ENCODE measurements at regions not wholly inside any gene's neighbourhood (a gene's known extent, or its start where the extent isn't known, plus 50 kb on each side); places are given as distances from the start of the nearest gene placed in this dataset.

DNA sequence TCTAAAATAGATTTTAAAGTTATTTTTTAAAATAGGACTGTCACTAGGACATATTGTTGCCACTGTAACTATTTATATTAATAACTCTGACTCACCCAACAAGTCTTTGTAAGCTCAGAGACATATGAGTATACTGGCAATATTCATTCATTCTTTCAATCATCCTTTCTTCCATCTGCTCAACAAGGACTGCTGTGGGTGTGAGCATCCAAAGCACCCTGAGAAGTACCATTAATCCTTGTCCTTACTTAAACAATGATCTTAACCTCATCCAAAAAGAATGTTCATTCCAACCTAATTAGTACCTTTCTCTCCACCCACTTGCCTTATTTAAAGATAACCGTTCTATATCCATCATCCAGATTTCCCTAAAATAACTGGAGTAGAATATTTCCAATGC lies 94.2 kb upstream of the PPP2R3A start:
- Histone ChIP-seq H2AFZ (ENCODE audit: low read length) (no peak overlapping the region), H3K27ac (ENCODE audit: low read depth, low read length) (no peak overlapping the region)

DNA sequence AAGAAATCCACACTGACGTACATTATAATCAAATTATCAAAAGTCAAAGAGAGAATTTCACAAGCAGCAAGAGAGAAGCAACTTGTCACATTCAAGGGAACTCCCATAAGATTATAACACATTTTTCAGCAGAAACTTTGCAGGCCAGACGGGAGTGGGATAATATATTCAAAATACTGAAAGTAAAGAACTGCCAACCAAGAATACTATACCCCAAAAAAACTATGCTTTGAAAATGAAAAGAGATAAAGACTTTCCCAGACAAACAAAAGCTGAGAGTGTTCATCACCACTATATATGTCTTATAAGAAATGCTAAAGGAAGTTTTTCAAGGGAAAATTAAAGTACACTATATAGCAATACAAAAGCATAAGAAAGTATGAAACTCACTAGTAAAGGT lies 91.5 kb upstream of the PPP2R3A start:
- no peaks in the 10 kb centered on the region for H3K9me3 ChIP-seq (ENCODE audit: low read depth, low read length)
- no peaks in the 10 kb centered on the region for H3K4me1 ChIP-seq (ENCODE audit: insufficient read depth, low read length)
- TF ChIP-seq, protein P1, sequence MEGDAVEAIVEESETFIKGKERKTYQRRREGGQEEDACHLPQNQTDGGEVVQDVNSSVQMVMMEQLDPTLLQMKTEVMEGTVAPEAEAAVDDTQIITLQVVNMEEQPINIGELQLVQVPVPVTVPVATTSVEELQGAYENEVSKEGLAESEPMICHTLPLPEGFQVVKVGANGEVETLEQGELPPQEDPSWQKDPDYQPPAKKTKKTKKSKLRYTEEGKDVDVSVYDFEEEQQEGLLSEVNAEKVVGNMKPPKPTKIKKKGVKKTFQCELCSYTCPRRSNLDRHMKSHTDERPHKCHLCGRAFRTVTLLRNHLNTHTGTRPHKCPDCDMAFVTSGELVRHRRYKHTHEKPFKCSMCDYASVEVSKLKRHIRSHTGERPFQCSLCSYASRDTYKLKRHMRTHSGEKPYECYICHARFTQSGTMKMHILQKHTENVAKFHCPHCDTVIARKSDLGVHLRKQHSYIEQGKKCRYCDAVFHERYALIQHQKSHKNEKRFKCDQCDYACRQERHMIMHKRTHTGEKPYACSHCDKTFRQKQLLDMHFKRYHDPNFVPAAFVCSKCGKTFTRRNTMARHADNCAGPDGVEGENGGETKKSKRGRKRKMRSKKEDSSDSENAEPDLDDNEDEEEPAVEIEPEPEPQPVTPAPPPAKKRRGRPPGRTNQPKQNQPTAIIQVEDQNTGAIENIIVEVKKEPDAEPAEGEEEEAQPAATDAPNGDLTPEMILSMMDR (IDR thresholded peaks at IDR 0.05; ENCODE audit: extremely low read depth, low read depth, low read length), result no peak
- no peak overlapping the region for H3K27ac ChIP-seq (ENCODE audit: low read depth, low read length)
- H3K27me3 ChIP-seq (ENCODE audit: insufficient read depth, low read length), result no peaks in the 10 kb centered on the region
- H4K20me1 ChIP-seq (ENCODE audit: insufficient read depth, low read length), result no peaks in the 10 kb centered on the region
- H2AFZ ChIP-seq (ENCODE audit: low read length), result no peak overlapping the region
- H3K36me3 ChIP-seq (ENCODE audit: insufficient read depth, low read length), result no peaks in the 10 kb centered on the region
- no peak overlapping the region for H3K4me2 ChIP-seq (ENCODE audit: insufficient read depth, low read length)
- DNase-seq (ENCODE audit: insufficient read length, low spot score, missing footprints), result no peak
- H3K4me3 ChIP-seq (ENCODE audit: insufficient read depth, low read length), result no peak overlapping the region
- H3K79me2 ChIP-seq (ENCODE audit: insufficient read depth, low read length), result no peaks in the 10 kb centered on the region

More for the DNA sequence above, 94.2 kb upstream of the PPP2R3A start:
- H3K9me3 ChIP-seq (ENCODE audit: low read depth, low read length), result no peaks in the 10 kb centered on the region
- no peaks in the 10 kb centered on the region for H3K27me3 ChIP-seq (ENCODE audit: insufficient read depth, low read length)
- H3K79me2 ChIP-seq (ENCODE audit: insufficient read depth, low read length), result no peaks in the 10 kb centered on the region
- no peak overlapping the region for H3K4me3 ChIP-seq (ENCODE audit: insufficient read depth, low read length)
- no peaks in the 10 kb centered on the region for H3K4me1 ChIP-seq (ENCODE audit: insufficient read depth, low read length)
- TF ChIP-seq, protein P1 (IDR thresholded peaks at IDR 0.05; ENCODE audit: extremely low read depth, low read depth, low read length), result no peak
- no peak for DNase-seq (ENCODE audit: insufficient read length, low spot score, missing footprints)
- H3K36me3 ChIP-seq (ENCODE audit: insufficient read depth, low read length), result no peaks in the 10 kb centered on the region
- no peaks in the 10 kb centered on the region for H4K20me1 ChIP-seq (ENCODE audit: insufficient read depth, low read length)
- H3K4me2 ChIP-seq (ENCODE audit: insufficient read depth, low read length), result no peak overlapping the region

DNA sequence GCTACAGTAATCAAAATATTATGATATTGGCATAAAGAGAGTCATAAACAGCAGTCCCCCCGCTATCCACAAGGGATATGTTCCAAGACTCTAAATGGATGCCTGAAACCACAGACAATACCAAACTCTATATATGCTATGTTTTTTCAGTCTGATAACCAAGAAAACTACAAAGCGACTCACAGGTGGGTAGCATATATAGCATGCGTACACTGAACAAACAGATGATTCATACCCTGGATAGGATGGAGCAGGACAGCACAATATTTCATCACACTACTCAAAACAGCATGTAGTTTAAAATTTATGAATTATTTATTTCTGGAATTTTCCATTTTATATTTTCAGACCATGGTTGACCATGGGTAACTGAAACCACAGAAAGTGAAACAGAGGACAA lies 87.0 kb upstream of the PPP2R3A start:
- H4K20me1 ChIP-seq (ENCODE audit: insufficient read depth, low read length), result no peaks in the 10 kb centered on the region
- no peak overlapping the region for H3K4me2 ChIP-seq (ENCODE audit: insufficient read depth, low read length)
- H3K79me2 ChIP-seq (ENCODE audit: insufficient read depth, low read length), result no peaks in the 10 kb centered on the region
- H3K36me3 ChIP-seq (ENCODE audit: insufficient read depth, low read length), result no peaks in the 10 kb centered on the region
- no peak overlapping the region for H2AFZ ChIP-seq (ENCODE audit: low read length)
- no peak for DNase-seq (ENCODE audit: insufficient read length, low spot score, missing footprints)
- no peak overlapping the region for H3K4me3 ChIP-seq (ENCODE audit: insufficient read depth, low read length)
- no peaks in the 10 kb centered on the region for H3K9me3 ChIP-seq (ENCODE audit: low read depth, low read length)
- H3K27me3 ChIP-seq (ENCODE audit: insufficient read depth, low read length), result no peaks in the 10 kb centered on the region
- no peaks in the 10 kb centered on the region for H3K4me1 ChIP-seq (ENCODE audit: insufficient read depth, low read length)
- TF ChIP-seq, protein P1 (IDR thresholded peaks at IDR 0.05; ENCODE audit: extremely low read depth, low read depth, low read length), result no peak
- no peak overlapping the region for H3K27ac ChIP-seq (ENCODE audit: low read depth, low read length)

DNA sequence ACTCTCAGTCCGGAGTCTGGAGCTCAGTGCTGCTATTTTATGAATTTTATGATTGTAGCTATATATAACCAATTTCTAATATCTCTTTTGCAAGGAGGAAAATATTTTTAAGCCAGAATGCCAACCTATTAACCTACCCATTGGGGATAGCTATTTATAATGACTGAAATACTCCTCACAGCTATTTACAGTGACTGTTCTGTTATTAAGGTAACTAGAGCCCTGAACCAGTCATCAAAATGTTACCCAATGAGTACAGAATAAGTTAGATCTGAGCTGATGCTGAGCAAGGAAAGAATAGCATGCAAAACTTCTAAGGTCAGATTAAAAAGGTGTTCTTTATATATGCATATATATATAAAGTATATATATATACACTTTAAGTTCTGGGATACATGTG lies 79.6 kb upstream of the PPP2R3A start:
- no peaks in the 10 kb centered on the region for H3K79me2 ChIP-seq (ENCODE audit: insufficient read depth, low read length)
- no peaks in the 10 kb centered on the region for H3K27me3 ChIP-seq (ENCODE audit: insufficient read depth, low read length)
- no peaks in the 10 kb centered on the region for H3K36me3 ChIP-seq (ENCODE audit: insufficient read depth, low read length)
- H3K4me3 ChIP-seq (ENCODE audit: insufficient read depth, low read length), result no peak overlapping the region
- H3K9me3 ChIP-seq (ENCODE audit: low read depth, low read length), result no peaks in the 10 kb centered on the region
- H3K4me1 ChIP-seq (ENCODE audit: insufficient read depth, low read length), result peaks cover 2% of the 10 kb centered on the region
- DNase-seq (ENCODE audit: insufficient read length, low spot score, missing footprints), result no peak
- TF ChIP-seq, protein P1 (IDR thresholded peaks at IDR 0.05; ENCODE audit: extremely low read depth, low read depth, low read length), result no peak
- no peak overlapping the region for H3K27ac ChIP-seq (ENCODE audit: low read depth, low read length)
- no peak overlapping the region for H3K4me2 ChIP-seq (ENCODE audit: insufficient read depth, low read length)
- H2AFZ ChIP-seq (ENCODE audit: low read length), result no peak overlapping the region
- no peaks in the 10 kb centered on the region for H4K20me1 ChIP-seq (ENCODE audit: insufficient read depth, low read length)
